Activated B cell treated with CpG ODN at 0.5 μM for 24 hours (primary cell): ENCODE measurements at regions not wholly inside any gene's neighbourhood (a gene's known extent, or its start where the extent isn't known, plus 50 kb on each side); places are given as distances from the start of the nearest gene placed in this dataset.

Experiments used
- ATAC-seq: fragments of 200-7000 bp; cut with Tn5 transposase; one replicate; pipeline ENCODE4 v1.10.0; 2021; ENCODE audit warnings: low read depth, mild to moderate bottlenecking, moderate library complexity
- CTCF ChIA-PET: fragments of 350-600 bp; sonication (Branson Sonifier 250); formaldehyde crosslinking; loops from one replicate; lab custom pipeline; 2021; ENCODE audit warnings: antibody characterized with exemption; lab: Charles Lee
- POLR2A ChIA-PET: fragments of 350-600 bp; sonication (Branson Sonifier 250); formaldehyde crosslinking; loops from one replicate; lab custom pipeline; 2021; ENCODE audit warnings: antibody characterized with exemption; lab: Charles Lee
- DNase-seq: peaks from one replicate; pipeline ENCODE4 v3.0.0; 2022
- H3K27ac Mint-ChIP-seq: one replicate; pipeline ENCODE4 v1.8.0; 2020; ENCODE audit warnings: mixed read lengths
- H3K27me3 Mint-ChIP-seq: one replicate; pipeline ENCODE4 v1.8.0; 2021; ENCODE audit warnings: mixed read lengths
- H3K36me3 Mint-ChIP-seq: one replicate; pipeline ENCODE4 v1.8.0; 2021; ENCODE audit warnings: low read depth, mixed read lengths
- H3K4me1 Mint-ChIP-seq: one replicate; pipeline ENCODE4 v1.8.0; 2021; ENCODE audit warnings: mixed read lengths
- H3K4me3 Mint-ChIP-seq: one replicate; pipeline ENCODE4 v1.8.0; 2020; ENCODE audit warnings: mild to moderate bottlenecking, mixed read lengths
- H3K9me3 Mint-ChIP-seq: one replicate; pipeline ENCODE4 v1.8.0; 2020; ENCODE audit warnings: mixed read lengths
- intact Hi-C: fragments of 100-400 bp; cut with micrococcal nuclease; formaldehyde crosslinking; loops from one replicate; pipeline ENCODE4 v1.15.1; 2024
- TF ChIP-seq, protein P1 (sequence below): fragments of 200-600 bp; IDR thresholded peaks from one replicate; pipeline ENCODE4 v1.8.0; 2022; ENCODE audit warnings: antibody characterized with exemption, mild to moderate bottlenecking

DNA sequence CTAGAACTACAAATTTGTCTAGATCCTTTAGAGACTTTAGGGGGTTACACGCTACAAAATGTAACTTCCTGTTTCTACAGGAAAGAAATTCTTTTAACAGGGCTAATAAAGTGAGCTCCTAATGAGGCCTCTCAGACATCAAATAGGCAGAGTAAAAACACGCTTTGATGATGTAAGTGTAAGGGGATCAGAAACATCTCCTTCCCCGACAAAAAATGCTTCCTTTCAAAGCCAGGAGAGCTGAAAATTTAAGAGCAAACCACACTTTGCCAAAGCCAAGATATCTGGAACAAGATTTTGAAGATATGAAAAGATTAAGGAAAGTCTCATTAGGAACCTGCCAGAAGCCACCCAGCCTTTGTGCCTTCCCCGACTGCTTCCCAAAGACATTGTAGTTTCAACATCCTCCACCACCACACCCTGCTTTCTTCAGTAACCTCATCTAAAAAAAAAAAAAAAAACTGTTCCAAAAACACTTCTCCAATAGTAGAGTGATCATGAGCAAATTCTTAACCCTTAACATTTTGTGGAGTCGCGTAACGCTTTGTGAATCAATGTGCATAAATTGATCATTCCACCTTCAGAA lies 505.0 kb upstream of the THBS1 start:
- Mint-ChIP-seq H3K4me3 (no peak overlapping the region), H3K27ac (no peak overlapping the region), H3K36me3 (no peaks in the 10 kb centered on the region), H3K4me1 (no peaks in the 10 kb centered on the region), H3K27me3 (no peaks in the 10 kb centered on the region), H3K9me3 (no peaks in the 10 kb centered on the region)
- ChIA-PET POLR2A (no interaction called here), CTCF (no interaction called here)
- ATAC-seq (no peak), DNase-seq (no peak)
- TF ChIP-seq, protein P1, sequence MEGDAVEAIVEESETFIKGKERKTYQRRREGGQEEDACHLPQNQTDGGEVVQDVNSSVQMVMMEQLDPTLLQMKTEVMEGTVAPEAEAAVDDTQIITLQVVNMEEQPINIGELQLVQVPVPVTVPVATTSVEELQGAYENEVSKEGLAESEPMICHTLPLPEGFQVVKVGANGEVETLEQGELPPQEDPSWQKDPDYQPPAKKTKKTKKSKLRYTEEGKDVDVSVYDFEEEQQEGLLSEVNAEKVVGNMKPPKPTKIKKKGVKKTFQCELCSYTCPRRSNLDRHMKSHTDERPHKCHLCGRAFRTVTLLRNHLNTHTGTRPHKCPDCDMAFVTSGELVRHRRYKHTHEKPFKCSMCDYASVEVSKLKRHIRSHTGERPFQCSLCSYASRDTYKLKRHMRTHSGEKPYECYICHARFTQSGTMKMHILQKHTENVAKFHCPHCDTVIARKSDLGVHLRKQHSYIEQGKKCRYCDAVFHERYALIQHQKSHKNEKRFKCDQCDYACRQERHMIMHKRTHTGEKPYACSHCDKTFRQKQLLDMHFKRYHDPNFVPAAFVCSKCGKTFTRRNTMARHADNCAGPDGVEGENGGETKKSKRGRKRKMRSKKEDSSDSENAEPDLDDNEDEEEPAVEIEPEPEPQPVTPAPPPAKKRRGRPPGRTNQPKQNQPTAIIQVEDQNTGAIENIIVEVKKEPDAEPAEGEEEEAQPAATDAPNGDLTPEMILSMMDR = no peak
- intact Hi-C loops = no loop called here

DNA sequence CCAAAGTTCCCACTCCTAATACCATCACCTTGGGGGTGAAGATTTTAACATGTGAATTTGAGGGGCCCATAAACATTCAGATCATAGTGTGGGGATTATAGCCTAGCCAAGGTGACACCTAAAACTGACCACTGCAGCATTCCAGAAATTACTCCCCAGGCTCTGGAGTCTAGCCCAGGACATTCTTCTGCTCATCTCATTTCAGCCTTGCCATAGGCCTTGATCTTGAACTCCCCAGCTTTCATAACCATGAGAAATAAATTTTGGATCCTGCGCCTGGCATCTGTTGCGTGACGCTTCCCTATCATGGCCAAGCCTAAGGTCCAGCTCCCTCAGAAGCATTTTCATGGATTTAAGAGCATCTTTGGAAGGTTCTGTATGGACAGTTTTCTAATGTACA lies 502.9 kb upstream of the THBS1 start:
- Mint-ChIP-seq H3K4me1 (no peaks in the 10 kb centered on the region), H3K27me3 (no peaks in the 10 kb centered on the region)
- CTCF ChIA-PET = no interaction called here

DNA sequence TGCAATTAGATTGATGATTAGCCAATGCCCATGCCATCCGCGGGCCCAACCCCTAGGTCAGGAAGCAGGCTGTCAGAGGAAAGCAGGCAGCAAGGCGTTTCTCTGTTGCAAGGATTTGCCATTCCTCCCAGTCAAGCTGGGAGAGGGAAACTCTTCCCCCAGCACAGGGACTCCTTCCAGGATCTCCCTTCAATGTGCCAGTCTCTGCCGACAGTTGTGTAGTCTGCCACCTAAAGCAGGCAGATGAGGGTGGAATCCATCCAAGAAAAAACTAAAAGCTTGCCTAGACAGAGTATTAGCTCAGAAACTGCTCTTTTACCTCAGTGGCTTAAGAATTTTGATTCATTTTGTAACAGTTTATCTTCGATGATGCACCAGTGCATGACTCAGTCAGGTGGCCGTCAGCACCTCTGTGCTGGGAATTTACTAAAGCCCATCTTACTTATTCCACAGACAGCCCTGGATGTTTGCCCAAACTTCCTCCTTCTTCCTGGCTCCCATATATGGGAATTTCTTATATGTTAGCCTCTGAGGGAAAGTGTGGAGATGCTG lies 501.5 kb upstream of the THBS1 start:
- Mint-ChIP-seq H3K4me3 (no peak overlapping the region), H3K27me3 (no peaks in the 10 kb centered on the region), H3K36me3 (no peaks in the 10 kb centered on the region), H3K4me1 (no peaks in the 10 kb centered on the region), H3K27ac (no peak overlapping the region), H3K9me3 (no peaks in the 10 kb centered on the region)
- ATAC-seq (no peak), DNase-seq (no peak)
- intact Hi-C loops = no loop called here
- TF ChIP-seq, protein P1 = no peak
- CTCF ChIA-PET = no interaction called here
- POLR2A ChIA-PET = no interaction called here

More for the DNA sequence above, 502.9 kb upstream of the THBS1 start:
- ATAC-seq (no peak), DNase-seq (no peak)
- Mint-ChIP-seq H3K27ac (no peak overlapping the region), H3K36me3 (no peaks in the 10 kb centered on the region), H3K4me3 (no peak overlapping the region), H3K9me3 (no peaks in the 10 kb centered on the region)
- intact Hi-C loops = no loop called here
- TF ChIP-seq, protein P1 = no peak
- POLR2A ChIA-PET = no interaction called here

DNA sequence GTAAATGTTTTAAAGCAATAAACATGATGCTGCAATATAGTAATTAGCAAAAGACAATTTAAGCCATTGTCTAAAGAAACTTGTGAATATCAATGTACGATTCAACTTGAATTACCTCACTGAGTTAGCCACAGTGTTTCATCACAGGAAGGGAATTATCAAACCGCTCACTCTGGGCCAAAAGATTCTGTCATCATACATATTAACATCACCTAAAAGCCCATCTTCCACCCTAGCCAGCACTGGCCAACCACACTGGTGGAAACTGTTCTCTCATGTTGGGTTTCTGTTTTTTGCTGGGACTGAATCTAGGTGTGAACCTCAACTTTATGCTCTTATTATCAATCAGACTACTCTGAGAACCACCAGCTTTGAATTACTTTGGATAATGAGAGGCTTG lies 497.7 kb upstream of the THBS1 start:
- CTCF ChIA-PET = no interaction called here
- Mint-ChIP-seq H3K4me1 (no peaks in the 10 kb centered on the region), H3K4me3 (no peak overlapping the region), H3K27me3 (no peaks in the 10 kb centered on the region), H3K36me3 (no peaks in the 10 kb centered on the region), H3K9me3 (no peaks in the 10 kb centered on the region), H3K27ac (no peak overlapping the region)
- intact Hi-C loops = no loop called here
- ATAC-seq (no peak), DNase-seq (no peak)
- POLR2A ChIA-PET = no interaction called here
- TF ChIP-seq, protein P1 = no peak

DNA sequence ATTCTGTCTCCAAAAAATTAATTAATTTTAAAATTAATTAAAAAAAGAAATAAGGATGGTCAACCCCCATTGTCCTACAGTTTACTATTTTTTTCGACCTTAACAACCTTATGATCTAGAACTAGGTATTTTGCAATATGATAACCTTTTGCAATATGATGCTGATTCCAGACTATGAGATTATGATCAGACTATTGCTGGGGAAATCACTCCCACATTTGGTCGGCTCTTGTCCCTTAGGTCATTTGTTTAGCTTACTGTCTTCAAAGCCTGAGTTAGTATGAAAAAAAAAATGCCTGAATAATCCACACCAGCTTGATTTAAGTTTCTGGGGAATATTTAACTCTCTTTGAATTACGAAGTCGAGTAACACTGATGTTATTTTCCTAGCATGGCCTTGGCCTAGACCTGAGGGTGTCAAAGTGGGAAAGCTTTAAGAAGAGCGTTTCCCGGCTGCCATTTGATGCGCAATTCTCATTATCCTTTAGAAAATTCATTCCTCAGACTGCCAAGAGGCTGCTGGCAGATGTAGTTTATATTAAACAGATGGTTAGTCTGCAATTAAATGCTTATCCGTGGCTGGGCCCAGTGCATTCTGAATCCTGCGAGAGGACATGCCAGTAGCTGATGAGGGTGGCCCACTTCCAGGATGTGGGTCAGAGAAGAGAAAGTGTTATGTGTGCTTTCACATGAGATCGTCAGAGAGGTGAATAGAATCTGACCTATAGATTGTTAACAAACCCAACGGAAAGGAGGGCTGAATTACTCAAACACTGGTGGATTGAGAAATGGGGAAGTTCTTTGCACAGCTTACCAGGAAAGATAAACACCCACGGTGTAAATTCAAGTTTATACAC lies 496.0 kb upstream of the THBS1 start:
- ATAC-seq = no peak
- H3K4me1 Mint-ChIP-seq = no peaks in the 10 kb centered on the region
- H3K9me3 Mint-ChIP-seq = no peaks in the 10 kb centered on the region
- no peak overlapping the region for H3K4me3 Mint-ChIP-seq
- H3K27me3 Mint-ChIP-seq = no peaks in the 10 kb centered on the region
- H3K36me3 Mint-ChIP-seq = no peaks in the 10 kb centered on the region
- TF ChIP-seq, protein P1 = no peak
- intact Hi-C loops = no loop called here
- ChIA-PET POLR2A (no interaction called here), CTCF (no interaction called here)
- H3K27ac Mint-ChIP-seq = no peak overlapping the region
- no peak for DNase-seq
